Keratinocyte (primary cell): ENCODE measurements at regions not wholly inside any gene's neighbourhood (a gene's known extent, or its start where the extent isn't known, plus 50 kb on each side); places are given as distances from the start of the nearest gene placed in this dataset.

Source experiments
- EZH2 ChIP-seq: IDR thresholded peaks from one replicate; pipeline ENCODE4 v1.6.1; 2012; ENCODE audit warnings: inconsistent platforms, mild to moderate bottlenecking, low read length, moderate library complexity
- TF ChIP-seq, protein P1 (sequence below), 3 experiments: IDR thresholded peaks in 1 of 3; conservative IDR thresholded peaks in 1 of 3; optimal IDR thresholded peaks in 1 of 3; 2 replicates in 2 of 3; 3 replicates in 1 of 3; pipeline versions ENCODE3 to v1.5.1; 2011; ENCODE audit warnings: low read length in 3 of 3, mild to moderate bottlenecking in 3 of 3, moderate library complexity in 2 of 3, control low read depth in 1 of 3, inconsistent platforms in 1 of 3; ENCODE audit not compliant: insufficient read depth in 2 of 3; ENCODE audit errors: extremely low read depth in 1 of 3

DNA sequence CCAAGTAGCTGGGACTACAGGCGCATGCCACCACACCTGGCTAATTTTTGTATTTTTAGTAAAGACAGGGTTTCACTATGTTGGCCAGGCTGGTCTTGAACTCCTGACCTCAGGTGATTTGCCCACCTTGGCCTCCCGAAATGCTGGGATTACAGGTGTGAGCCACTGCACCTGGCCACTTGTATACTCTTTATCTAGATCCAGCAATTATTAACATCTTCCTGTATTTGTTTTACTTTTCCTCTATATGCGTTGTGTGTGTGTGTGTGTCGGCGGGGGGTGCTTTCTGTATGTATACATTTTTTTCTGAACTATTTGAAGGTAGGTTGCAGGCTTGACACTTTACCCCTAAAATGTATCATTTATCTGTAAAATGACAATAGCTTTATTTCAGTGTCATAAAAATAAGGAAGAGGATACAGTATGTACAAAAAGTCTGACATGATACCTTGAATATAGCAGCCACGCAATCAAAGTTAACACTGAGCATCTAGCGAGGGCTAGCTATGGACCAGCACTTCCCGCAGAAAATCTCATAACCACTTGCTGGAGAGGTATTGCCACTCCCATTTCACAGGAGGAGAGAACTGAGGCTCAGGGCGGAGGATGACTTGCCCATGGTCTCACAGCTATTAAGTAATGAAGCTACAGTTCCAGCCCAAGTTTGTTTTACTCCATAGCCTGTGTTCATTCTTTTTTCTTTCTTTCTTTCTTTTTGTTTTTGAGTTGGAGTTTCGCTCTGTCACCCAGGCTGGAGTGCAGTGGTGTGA lies 251.3 kb downstream of the MYCN start:
- TF ChIP-seq, protein P1, sequence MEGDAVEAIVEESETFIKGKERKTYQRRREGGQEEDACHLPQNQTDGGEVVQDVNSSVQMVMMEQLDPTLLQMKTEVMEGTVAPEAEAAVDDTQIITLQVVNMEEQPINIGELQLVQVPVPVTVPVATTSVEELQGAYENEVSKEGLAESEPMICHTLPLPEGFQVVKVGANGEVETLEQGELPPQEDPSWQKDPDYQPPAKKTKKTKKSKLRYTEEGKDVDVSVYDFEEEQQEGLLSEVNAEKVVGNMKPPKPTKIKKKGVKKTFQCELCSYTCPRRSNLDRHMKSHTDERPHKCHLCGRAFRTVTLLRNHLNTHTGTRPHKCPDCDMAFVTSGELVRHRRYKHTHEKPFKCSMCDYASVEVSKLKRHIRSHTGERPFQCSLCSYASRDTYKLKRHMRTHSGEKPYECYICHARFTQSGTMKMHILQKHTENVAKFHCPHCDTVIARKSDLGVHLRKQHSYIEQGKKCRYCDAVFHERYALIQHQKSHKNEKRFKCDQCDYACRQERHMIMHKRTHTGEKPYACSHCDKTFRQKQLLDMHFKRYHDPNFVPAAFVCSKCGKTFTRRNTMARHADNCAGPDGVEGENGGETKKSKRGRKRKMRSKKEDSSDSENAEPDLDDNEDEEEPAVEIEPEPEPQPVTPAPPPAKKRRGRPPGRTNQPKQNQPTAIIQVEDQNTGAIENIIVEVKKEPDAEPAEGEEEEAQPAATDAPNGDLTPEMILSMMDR (optimal IDR thresholded peaks at IDR 0.05 in 1 of 3, IDR thresholded peaks at IDR 0.05 in 1 of 3, conservative IDR thresholded peaks at IDR 0.05 in 1 of 3; ENCODE audit: extremely low read depth in 1 of 3, insufficient read depth in 2 of 3, low read length in 3 of 3) = no peak
- no peak for TF ChIP-seq EZH2
